AG08396 (cell line): ENCODE measurements at regions not wholly inside any gene's neighbourhood (a gene's known extent, or its start where the extent isn't known, plus 50 kb on each side); places are given as distances from the start of the nearest gene placed in this dataset.
"Not testable (repeated sequence)": the region's sequence is repeated elsewhere in the genome, so short reads cannot be mapped to it uniquely, and the experiment has no call there.

Experiments
- DNase-seq: peaks from one replicate; pipeline ENCODE4 v3.0.0; 2012; ENCODE audit warnings: low spot score, mixed read lengths

DNA sequence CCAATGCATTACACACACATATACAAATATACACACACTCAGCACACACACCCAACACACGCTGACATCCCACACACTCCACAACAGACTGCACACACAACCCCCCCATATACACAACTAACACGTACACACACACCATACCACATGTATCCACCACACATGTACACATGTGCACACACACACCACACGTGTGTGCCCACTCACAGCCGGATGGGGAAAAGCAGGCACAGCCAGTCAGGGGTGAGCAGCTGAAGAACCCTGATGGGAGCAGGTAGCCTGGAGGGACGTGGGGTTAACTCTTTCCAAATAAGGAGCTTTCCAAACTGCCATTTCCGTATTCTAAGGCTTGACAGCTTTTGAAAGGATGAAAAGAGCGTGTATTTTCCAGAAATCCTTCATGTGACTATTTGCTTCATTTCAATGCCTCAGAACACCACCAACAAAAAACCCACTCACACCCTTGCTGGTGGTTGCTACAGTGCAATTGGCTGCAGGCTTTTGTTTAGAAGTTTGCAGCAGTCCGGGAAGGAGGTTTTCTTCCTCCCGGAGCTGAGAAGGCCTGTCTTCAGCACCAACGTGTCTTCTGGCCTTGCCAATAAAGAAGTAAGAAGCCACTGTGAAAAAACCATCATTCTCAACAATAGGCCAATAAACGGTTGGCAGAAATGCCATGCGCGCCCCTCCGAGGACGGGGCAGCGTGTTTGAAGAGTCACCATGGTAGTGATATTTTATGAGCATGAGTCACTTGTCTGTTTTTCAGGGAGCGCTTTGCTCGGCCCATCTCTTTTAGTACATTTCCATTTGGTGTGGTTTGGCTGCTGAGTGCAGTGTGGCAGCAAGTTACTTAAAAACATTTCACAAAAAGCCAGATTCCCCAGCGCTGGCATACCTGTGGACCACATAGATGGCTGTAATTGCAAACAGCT, 131.3 kb upstream of the GMDS start:
- peak; percentile 33 for DNase-seq

GRCh38 chr6:2375443-2375842, 130.0 kb upstream of the GMDS start:
- no peak for DNase-seq

GRCh38 chr6:2369606-2370005, 124.2 kb upstream of the GMDS start:
- no peak for DNase-seq

GRCh38 chr6:2363211-2363610, 117.8 kb upstream of the GMDS start:
- no peak for DNase-seq

GRCh38 chr6:2361195-2361594, 115.8 kb upstream of the GMDS start:
- no peak for DNase-seq

- DNase-seq, result no peak
These were observed 115.3 kb upstream of the GMDS start for GRCh38 chr6:2360716-2361115.

DNA sequence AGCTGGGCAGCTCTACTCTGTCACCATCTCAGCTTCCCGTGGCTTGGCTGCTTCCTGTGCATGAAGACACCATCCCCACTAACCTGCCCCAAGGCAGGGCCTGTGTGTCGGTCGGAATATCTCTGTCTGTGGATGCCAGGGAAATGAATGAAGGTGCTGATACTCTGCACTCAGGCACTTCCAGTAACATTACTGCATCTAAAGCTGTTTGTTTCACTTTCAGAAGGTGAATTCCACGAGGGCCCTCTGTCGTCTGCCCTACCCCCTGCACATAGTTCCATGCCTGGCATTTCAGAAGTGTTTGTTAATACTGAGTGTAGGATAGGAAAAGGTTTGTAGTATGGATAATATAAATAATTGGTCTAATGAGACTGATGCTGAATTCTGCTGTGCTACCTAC, 114.7 kb upstream of the GMDS start:
- DNase-seq, result no peak

DNA sequence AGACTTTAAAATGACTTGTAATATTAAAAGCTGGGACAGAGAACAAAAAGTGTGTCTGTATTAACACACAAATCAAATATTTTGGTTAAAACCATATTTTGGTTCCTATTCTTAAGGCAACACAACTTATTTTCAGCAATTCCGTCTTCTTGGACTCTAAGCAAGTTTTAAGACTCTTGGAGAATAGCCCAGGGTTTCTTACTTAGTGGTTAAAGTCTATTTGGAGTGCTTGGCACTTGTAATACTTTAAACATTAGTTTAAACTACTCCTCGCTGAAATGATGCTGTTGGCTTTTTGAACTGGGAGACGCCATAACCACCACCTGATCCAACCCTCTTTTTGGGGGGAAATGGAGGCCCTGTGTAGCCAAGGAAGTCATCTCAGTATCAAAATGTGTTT, 109.7 kb upstream of the GMDS start:
- DNase-seq, result no peak

GRCh38 chr6:2354138-2354491, 108.7 kb upstream of the GMDS start:
- DNase-seq, result no peak

GRCh38 chr6:2353412-2354137, 108.2 kb upstream of the GMDS start:
- DNase-seq, result peak; percentile 60

- peak; percentile 31 for DNase-seq
These were observed 106.5 kb upstream of the GMDS start for GRCh38 chr6:2351807-2352431.

DNA sequence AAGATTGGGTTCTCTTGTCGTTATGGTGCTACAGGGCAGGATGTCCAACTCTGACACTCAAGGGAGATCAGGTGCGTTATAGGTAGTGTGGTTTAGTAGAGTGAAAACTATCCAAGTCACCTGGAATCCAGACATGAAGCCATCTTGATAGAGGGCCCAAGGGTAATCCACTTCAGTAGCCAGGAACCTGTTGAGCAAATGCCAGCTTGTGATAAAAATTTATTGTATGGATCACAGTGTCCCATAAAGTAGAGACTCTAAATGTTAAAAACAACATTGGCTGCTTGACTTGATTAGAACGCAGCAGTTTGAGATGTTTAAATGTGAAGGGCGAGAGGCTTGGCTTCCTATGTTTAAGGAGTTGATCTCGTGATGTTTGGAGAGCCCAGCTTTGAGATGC, 105.7 kb upstream of the GMDS start:
- no peak for DNase-seq

GRCh38 chr6:2346078-2346477, 100.7 kb upstream of the GMDS start:
- DNase-seq, result no peak

- DNase-seq, result no peak
These were observed 99.0 kb upstream of the GMDS start for GRCh38 chr6:2344319-2344905.

DNA sequence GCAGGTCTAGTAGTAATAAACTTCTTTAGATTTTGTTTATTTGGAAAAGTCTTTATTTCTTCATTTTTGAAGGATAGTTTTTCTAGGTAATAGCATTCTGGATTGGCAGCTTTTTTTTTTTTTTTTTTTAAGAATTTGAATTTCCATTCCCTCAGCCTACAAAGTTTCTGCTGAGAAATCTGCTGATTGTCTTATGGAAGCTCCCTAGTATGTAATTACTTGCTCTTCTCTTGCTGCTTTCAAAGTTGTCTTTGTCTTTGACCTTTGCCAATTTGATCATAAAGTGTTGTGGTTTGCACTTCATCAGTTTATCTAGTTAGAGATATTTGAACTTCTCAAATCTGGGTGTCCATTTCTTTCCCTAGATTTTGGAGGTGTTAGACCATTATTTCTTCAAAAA, 82.2 kb upstream of the GMDS start:
- DNase-seq, result no peak

- DNase-seq, result no peak
These were observed 79.0 kb upstream of the GMDS start for GRCh38 chr6:2324166-2324953.

DNA sequence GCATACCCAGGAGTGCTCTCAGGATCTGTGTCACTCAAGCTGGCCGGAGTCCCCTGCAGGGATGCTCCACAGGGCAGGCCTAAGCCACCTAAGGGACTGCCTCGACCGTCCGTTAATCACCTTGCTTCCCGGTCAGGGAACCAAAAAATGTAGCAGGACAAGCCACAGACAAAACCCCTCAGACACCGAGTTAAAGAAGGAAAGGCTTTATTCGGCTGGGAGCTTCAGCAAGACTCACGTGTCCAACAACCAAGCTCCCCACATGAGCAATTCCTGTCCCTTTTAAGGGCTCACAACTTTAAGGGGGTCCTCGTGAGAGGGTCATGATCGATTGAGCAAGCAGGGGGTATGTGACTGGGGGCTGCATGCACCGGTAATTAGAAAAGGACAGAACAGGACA, 72.1 kb upstream of the GMDS start:
- not testable (repeated sequence) for DNase-seq

DNA sequence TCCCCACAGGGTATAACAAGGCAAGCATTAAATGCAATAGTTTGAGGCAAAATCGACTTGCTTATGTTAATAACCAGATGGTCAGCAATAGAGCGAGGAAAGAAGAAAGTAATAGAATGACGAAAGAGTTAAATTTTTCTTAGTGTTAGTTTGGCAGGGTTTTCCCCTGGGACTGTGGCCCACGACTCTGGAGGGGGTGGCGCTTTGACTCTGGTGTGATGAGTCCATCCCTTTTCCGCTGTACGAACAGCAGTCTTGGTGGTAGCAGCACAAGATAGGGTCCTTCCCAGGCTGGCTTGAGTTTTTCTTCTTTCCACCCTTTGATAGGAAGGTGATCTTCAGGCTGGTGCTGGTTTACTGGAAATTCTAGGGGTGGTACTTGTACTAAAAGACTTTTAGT, 69.2 kb upstream of the GMDS start:
- DNase-seq, result no peak

DNA sequence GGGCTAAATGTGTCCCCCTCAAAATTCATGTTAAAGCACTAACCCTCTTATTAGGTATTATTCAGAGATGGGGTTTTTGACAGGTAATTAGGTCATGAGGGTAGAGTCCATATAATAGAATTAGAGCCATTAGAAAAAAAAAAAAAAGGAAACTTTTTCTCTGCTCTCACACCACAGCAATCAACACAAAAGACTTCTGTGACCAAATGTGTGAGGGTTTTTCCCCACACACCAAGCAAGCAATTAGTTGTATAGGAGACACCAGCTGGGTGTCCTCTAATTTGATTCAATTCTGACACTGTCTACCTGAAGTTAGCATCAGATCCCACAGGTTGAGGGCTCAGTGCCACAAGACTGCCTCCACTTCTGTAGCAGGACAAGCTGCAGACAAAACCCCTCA, 64.6 kb upstream of the GMDS start:
- no peak for DNase-seq

- DNase-seq, result no peak
These were observed 63.7 kb upstream of the GMDS start for GRCh38 chr6:2309122-2309521.

- no peak for DNase-seq
These were observed 62.4 kb upstream of the GMDS start for GRCh38 chr6:2307799-2308198.

- DNase-seq, result no peak
These were observed 60.5 kb upstream of the GMDS start for GRCh38 chr6:2305951-2306350.
